Liver (tissue), 8 donors: ENCODE measurements at regions not wholly inside any gene's neighbourhood (a gene's known extent, or its start where the extent isn't known, plus 50 kb on each side); places are given as distances from the start of the nearest gene placed in this dataset.

Experiments
- DNase-seq: peaks from one replicate; pipeline ENCODE4 v3.0.0-alpha.2; 2017; ENCODE audit warnings: low spot score
- H3K27ac ChIP-seq, 2 donors: one replicate each; pipeline ENCODE4 v1.7.0; 2013; ENCODE audit warnings: inconsistent platforms in 2 of 2, low read length in 2 of 2, control low read depth in 1 of 2, low read depth in 1 of 2, mild to moderate bottlenecking in 1 of 2
- H3K27me3 ChIP-seq, 4 donors: one replicate each; pipeline versions ENCODE4 v1.6.1 to v1.7.0; 2013; ENCODE audit warnings: low read length in 3 of 4, inconsistent platforms in 1 of 4, mild to moderate bottlenecking in 1 of 4, moderate library complexity in 1 of 4; ENCODE audit not compliant: control insufficient read depth in 4 of 4, insufficient read depth in 4 of 4
- H3K36me3 ChIP-seq, 4 donors: one replicate each; pipeline versions ENCODE4 v1.6.1 to v1.7.0; 2013; ENCODE audit warnings: low read length in 3 of 4, mild to moderate bottlenecking in 3 of 4, low read depth in 1 of 4, moderate library complexity in 1 of 4; ENCODE audit not compliant: control insufficient read depth in 4 of 4, insufficient read depth in 3 of 4
- H3K4me1 ChIP-seq, 4 donors: one replicate each; pipeline versions ENCODE4 v1.6.1 to v1.7.0; 2013; ENCODE audit warnings: low read length in 3 of 4, mild to moderate bottlenecking in 3 of 4, moderate library complexity in 1 of 4; ENCODE audit not compliant: control insufficient read depth in 4 of 4, insufficient read depth in 4 of 4
- H3K4me3 ChIP-seq, 3 donors: one replicate each; pipeline versions ENCODE4 v1.6.1 to v1.7.0; 2013; ENCODE audit warnings: low read length in 3 of 3, control low read depth in 1 of 3, low read depth in 1 of 3, mild to moderate bottlenecking in 1 of 3
- H3K9ac ChIP-seq, 2 donors: one replicate each; pipeline ENCODE4 v1.7.0; 2013; ENCODE audit warnings: low read length in 2 of 2, mild to moderate bottlenecking in 2 of 2, moderate library complexity in 2 of 2, control low read depth in 1 of 2, low read depth in 1 of 2
- H3K9me3 ChIP-seq, 4 donors: one replicate each; pipeline versions ENCODE4 v1.6.1 to v1.7.0; 2013; ENCODE audit warnings: low read length in 3 of 4; ENCODE audit not compliant: control insufficient read depth in 4 of 4
- ATF3 ChIP-seq: IDR thresholded peaks from 2 replicates; pipeline ENCODE4 v1.6.1; 2016; ENCODE audit warnings: antibody characterized with exemption
- EGR1 ChIP-seq, 2 donors: IDR thresholded peaks; 2 replicates each; pipeline ENCODE4 v1.6.1; 2016 to 2018; ENCODE audit warnings: antibody characterized with exemption in 2 of 2, low read depth in 2 of 2
- FOXA1 ChIP-seq: IDR thresholded peaks from 2 replicates; pipeline ENCODE4 v1.6.1; 2016; ENCODE audit warnings: antibody characterized with exemption
- FOXA2 ChIP-seq: IDR thresholded peaks from 2 replicates; pipeline ENCODE4 v1.6.1; 2016; ENCODE audit warnings: antibody characterized with exemption
- GABPA ChIP-seq, 2 donors: IDR thresholded peaks in 1 of 2; conservative IDR thresholded peaks in 1 of 2; 2 replicates each; pipeline ENCODE4 v1.6.1; 2016; ENCODE audit warnings: antibody characterized with exemption in 2 of 2, mild to moderate bottlenecking in 1 of 2, moderate library complexity in 1 of 2
- HNF4A ChIP-seq, 2 donors: conservative IDR thresholded peaks; 2 replicates each; pipeline ENCODE4 v1.6.1; 2016; ENCODE audit warnings: antibody characterized with exemption in 2 of 2, mild to moderate bottlenecking in 2 of 2
- HNF4G ChIP-seq: IDR thresholded peaks from 2 replicates; pipeline ENCODE4 v1.6.1; 2016; ENCODE audit warnings: antibody characterized with exemption
- JUND ChIP-seq, 2 donors: IDR thresholded peaks; 2 replicates each; pipeline ENCODE4 v1.6.1; 2016; ENCODE audit warnings: antibody characterized with exemption in 2 of 2
- MAX ChIP-seq: IDR thresholded peaks from 2 replicates; pipeline ENCODE4 v1.6.1; 2016; ENCODE audit warnings: antibody characterized with exemption
- NR2F2 ChIP-seq: IDR thresholded peaks from 2 replicates; pipeline ENCODE4 v1.6.1; 2016; ENCODE audit warnings: antibody characterized with exemption
- RAD21 ChIP-seq, 2 donors: IDR thresholded peaks; 2 replicates each; pipeline ENCODE4 v1.6.1; 2016; ENCODE audit warnings: antibody characterized with exemption in 2 of 2, mild to moderate bottlenecking in 2 of 2
- REST ChIP-seq: IDR thresholded peaks from 2 replicates; pipeline ENCODE4 v1.6.1; 2016; ENCODE audit warnings: antibody characterized with exemption, mild to moderate bottlenecking
- RXRA ChIP-seq, 2 donors: IDR thresholded peaks; 2 replicates each; pipeline ENCODE4 v1.6.1; 2017 to 2018; ENCODE audit warnings: antibody characterized with exemption in 2 of 2, mild to moderate bottlenecking in 1 of 2
- SP1 ChIP-seq: IDR thresholded peaks from 2 replicates; pipeline ENCODE4 v1.6.1; 2018; ENCODE audit warnings: antibody characterized with exemption, mild to moderate bottlenecking
- TAF1 ChIP-seq: conservative IDR thresholded peaks from 2 replicates; pipeline ENCODE4 v1.6.1; 2016; ENCODE audit warnings: antibody characterized with exemption, mild to moderate bottlenecking
- YY1 ChIP-seq: IDR thresholded peaks from 2 replicates; pipeline ENCODE4 v1.6.1; 2016; ENCODE audit warnings: antibody characterized with exemption, mild to moderate bottlenecking
- WGBS: extraction: QIAGEN DNeasy Blood & Tissue Kit; methylation state at CpG from one replicate; pipeline ENCODE4 v1.1.7; 2013; 5-methylcytosine and 5-hydroxymethylcytosine counted together
- TF ChIP-seq, protein P1 (sequence below): IDR thresholded peaks from 2 replicates; pipeline ENCODE4 v1.6.1; 2016; ENCODE audit warnings: antibody characterized with exemption
- TF ChIP-seq, protein P2 (sequence below): fragments of 150-350 bp; IDR thresholded peaks from 2 replicates; pipeline ENCODE4 v1.5.1; 2017; ENCODE audit warnings: improper control_type of control experiment, low read depth, low read length; ENCODE audit not compliant: missing input control
- donor health status: healthy.
- donor health status: healthy.
- donor health status: healthy.
- donor health status: healthy.
- donor health status: healthy.

DNA sequence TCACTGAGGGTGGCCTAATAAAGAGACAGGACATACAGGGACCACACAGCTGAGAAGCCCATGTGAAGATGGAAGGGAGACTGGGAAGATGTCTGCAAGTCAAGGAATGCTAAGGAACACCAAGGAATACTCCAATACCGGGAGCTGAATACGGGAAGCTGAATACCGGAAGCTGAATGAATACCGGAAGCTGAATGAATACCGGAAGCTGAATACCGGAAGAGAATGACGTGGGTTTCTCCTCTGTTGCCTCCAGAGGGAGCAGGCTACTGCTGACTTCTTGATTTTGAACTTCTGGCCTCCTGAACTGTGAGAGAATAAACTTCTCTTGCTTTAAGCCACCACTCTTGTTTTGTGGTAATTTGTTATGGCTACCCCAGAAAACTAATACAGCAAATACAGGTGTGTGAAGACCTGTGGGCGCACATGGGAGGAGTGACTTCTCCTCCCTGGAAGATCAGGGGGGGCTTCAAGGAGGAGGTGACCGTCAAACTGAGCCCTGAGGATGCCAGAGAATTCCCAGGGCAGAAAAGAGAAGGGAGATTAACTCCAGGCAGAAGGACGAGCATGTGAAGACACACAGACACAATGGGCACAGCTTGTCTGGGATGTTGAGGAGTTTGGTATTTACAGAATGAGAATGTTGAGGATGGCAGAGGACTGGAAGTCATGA is 259.9 kb downstream of the IRF8 start:
- no peaks in the 10 kb centered on the region for H3K4me1 ChIP-seq
- 75% methylated on average over 10 of the region's 10 CpGs for WGBS
- H3K27ac ChIP-seq: no peak overlapping the region
- H3K27me3 ChIP-seq: no peaks in the 10 kb centered on the region
- no peak overlapping the region for H3K9ac ChIP-seq
- TF ChIP-seq RXRA (IDR thresholded peaks at IDR 0.05) (no peak), MAX (no peak), RAD21 (IDR thresholded peaks at IDR 0.05) (peak in 1 of 2 donors; percentile 25), FOXA2 (no peak), GABPA (IDR thresholded peaks at IDR 0.05 in 1 of 2, conservative IDR thresholded peaks at IDR 0.05 in 1 of 2) (peak in 1 of 2 donors; percentile 38)
- TF ChIP-seq, protein P1, sequence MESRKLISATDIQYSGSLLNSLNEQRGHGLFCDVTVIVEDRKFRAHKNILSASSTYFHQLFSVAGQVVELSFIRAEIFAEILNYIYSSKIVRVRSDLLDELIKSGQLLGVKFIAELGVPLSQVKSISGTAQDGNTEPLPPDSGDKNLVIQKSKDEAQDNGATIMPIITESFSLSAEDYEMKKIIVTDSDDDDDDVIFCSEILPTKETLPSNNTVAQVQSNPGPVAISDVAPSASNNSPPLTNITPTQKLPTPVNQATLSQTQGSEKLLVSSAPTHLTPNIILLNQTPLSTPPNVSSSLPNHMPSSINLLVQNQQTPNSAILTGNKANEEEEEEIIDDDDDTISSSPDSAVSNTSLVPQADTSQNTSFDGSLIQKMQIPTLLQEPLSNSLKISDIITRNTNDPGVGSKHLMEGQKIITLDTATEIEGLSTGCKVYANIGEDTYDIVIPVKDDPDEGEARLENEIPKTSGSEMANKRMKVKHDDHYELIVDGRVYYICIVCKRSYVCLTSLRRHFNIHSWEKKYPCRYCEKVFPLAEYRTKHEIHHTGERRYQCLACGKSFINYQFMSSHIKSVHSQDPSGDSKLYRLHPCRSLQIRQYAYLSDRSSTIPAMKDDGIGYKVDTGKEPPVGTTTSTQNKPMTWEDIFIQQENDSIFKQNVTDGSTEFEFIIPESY: no peak
- no peaks in the 10 kb centered on the region for H3K9me3 ChIP-seq
- DNase-seq: no peak
- H3K4me3 ChIP-seq: no peak overlapping the region
- H3K36me3 ChIP-seq: no peaks in the 10 kb centered on the region

DNA sequence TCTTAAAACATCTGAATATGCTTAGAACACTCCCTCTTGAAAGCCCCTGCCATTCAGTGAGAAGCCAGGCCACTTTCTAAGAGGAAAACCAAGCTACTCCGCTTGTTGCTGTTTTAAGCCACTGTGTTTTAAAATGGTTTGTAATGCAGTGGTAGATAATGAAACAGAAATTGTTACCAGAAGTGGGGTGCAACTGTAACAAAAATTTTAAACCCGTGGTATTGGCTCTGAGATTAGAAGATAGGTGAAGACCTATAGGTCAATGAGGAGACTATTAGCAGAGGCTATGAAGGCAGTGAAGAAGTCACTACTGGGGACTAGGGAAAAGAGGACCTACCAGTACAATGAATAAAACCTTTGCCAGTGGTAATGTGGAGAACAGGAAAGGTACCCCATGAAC is 266.5 kb downstream of the IRF8 start:
- Histone ChIP-seq H3K27me3 (no peaks in the 10 kb centered on the region), H3K27ac (no peak overlapping the region), H3K9me3 (peaks cover 3 to 15% (median 9%) of the 10 kb centered on the region in 4 donors), H3K4me3 (no peak overlapping the region), H3K9ac (no peak overlapping the region), H3K4me1 (no peaks in the 10 kb centered on the region), H3K36me3 (no peaks in the 10 kb centered on the region)
- TF ChIP-seq REST: no peak
- TF ChIP-seq RXRA (IDR thresholded peaks at IDR 0.05): no peak
- no peak for TF ChIP-seq YY1
- no peak for TF ChIP-seq HNF4G
- TF ChIP-seq SP1: no peak
- no peak for TF ChIP-seq TAF1
- TF ChIP-seq RAD21 (IDR thresholded peaks at IDR 0.05): no peak
- no peak for TF ChIP-seq NR2F2
- no peak for TF ChIP-seq JUND (IDR thresholded peaks at IDR 0.05)
- TF ChIP-seq GABPA (IDR thresholded peaks at IDR 0.05 in 1 of 2, conservative IDR thresholded peaks at IDR 0.05 in 1 of 2): no peak
- no peak for TF ChIP-seq EGR1 (IDR thresholded peaks at IDR 0.05; ENCODE audit: low read depth in 2 of 2)
- TF ChIP-seq, protein P2, sequence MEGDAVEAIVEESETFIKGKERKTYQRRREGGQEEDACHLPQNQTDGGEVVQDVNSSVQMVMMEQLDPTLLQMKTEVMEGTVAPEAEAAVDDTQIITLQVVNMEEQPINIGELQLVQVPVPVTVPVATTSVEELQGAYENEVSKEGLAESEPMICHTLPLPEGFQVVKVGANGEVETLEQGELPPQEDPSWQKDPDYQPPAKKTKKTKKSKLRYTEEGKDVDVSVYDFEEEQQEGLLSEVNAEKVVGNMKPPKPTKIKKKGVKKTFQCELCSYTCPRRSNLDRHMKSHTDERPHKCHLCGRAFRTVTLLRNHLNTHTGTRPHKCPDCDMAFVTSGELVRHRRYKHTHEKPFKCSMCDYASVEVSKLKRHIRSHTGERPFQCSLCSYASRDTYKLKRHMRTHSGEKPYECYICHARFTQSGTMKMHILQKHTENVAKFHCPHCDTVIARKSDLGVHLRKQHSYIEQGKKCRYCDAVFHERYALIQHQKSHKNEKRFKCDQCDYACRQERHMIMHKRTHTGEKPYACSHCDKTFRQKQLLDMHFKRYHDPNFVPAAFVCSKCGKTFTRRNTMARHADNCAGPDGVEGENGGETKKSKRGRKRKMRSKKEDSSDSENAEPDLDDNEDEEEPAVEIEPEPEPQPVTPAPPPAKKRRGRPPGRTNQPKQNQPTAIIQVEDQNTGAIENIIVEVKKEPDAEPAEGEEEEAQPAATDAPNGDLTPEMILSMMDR: no peak
- TF ChIP-seq ATF3: no peak
- no peak for TF ChIP-seq HNF4A (conservative IDR thresholded peaks at IDR 0.05)
- TF ChIP-seq FOXA2: no peak
- no peak for TF ChIP-seq MAX
- no peak for TF ChIP-seq FOXA1
- TF ChIP-seq, protein P1: no peak
- WGBS: 84% methylated on average over 2 of the region's 2 CpGs
- DNase-seq: no peak
